Suppressor macrophage (primary cell): ENCODE measurements at regions not wholly inside any gene's neighbourhood (a gene's known extent, or its start where the extent isn't known, plus 50 kb on each side); places are given as distances from the start of the nearest gene placed in this dataset.

Experiments
- DNase-seq, 4 experiments: peaks; one replicate each; pipeline ENCODE4 v3.0.0-alpha.2; 2020 to 2022

- DNase-seq = no peak
Observed at GRCh38 chr17:54745862-54746261, 154.8 kb upstream of the TOM1L1 start.

- no peak for DNase-seq
Observed at GRCh38 chr17:54749157-54749556, 151.5 kb upstream of the TOM1L1 start.

GRCh38 chr17:54754560-54754959 is 146.1 kb upstream of the TOM1L1 start:
- peak in 2 of 4 experiments; percentile 1 to 3 for DNase-seq

- no peak for DNase-seq
Observed at GRCh38 chr17:54760836-54761235, 139.8 kb upstream of the TOM1L1 start.

- DNase-seq = no peak
Observed at GRCh38 chr17:54770836-54771235, 129.8 kb upstream of the TOM1L1 start.

GRCh38 chr17:54771409-54771915 is 129.2 kb upstream of the TOM1L1 start:
- DNase-seq = no peak

- DNase-seq = no peak
Observed at GRCh38 chr17:54780238-54780637, 120.4 kb upstream of the TOM1L1 start.

GRCh38 chr17:54781389-54781788 is 119.3 kb upstream of the TOM1L1 start:
- no peak for DNase-seq

GRCh38 chr17:54784305-54784704 is 116.3 kb upstream of the TOM1L1 start:
- no peak for DNase-seq

- no peak for DNase-seq
Observed at GRCh38 chr17:54785643-54786268, 114.9 kb upstream of the TOM1L1 start.

- no peak for DNase-seq
Observed at GRCh38 chr17:54789101-54789880, 111.4 kb upstream of the TOM1L1 start.

GRCh38 chr17:54793271-54793670 is 107.4 kb upstream of the TOM1L1 start:
- no peak for DNase-seq

GRCh38 chr17:54795046-54795445 is 105.6 kb upstream of the TOM1L1 start:
- DNase-seq = peak in 3 of 4 experiments; percentile 4 to 35 (median 10)

GRCh38 chr17:54807331-54807730 is 93.3 kb upstream of the TOM1L1 start:
- no peak for DNase-seq

GRCh38 chr17:54813896-54814295 is 86.8 kb upstream of the TOM1L1 start:
- no peak for DNase-seq

GRCh38 chr17:54814371-54814770 is 86.3 kb upstream of the TOM1L1 start:
- DNase-seq = no peak

GRCh38 chr17:54834086-54834485 is 66.6 kb upstream of the TOM1L1 start:
- no peak for DNase-seq

GRCh38 chr17:54835015-54835414 is 65.6 kb upstream of the TOM1L1 start:
- DNase-seq = no peak

GRCh38 chr17:54836723-54837462 is 63.8 kb upstream of the TOM1L1 start:
- DNase-seq = no peak

GRCh38 chr17:54838651-54839421 is 61.8 kb upstream of the TOM1L1 start:
- DNase-seq = no peak

GRCh38 chr17:54839447-54839846 is 61.2 kb upstream of the TOM1L1 start:
- no peak for DNase-seq

- no peak for DNase-seq
Observed at GRCh38 chr17:54840885-54841591, 59.6 kb upstream of the TOM1L1 start.
